Activated T-cell treated with anti-CD3 and anti-CD28 coated beads, Interleukin-2, amount 50 U/mL, for 1 hour (primary cell): ENCODE measurements at regions not wholly inside any gene's neighbourhood (a gene's known extent, or its start where the extent isn't known, plus 50 kb on each side); places are given as distances from the start of the nearest gene placed in this dataset.

Experiments used
- DNase-seq: peaks from one replicate; pipeline ENCODE4 v3.0.0-alpha.2; 2020

DNA sequence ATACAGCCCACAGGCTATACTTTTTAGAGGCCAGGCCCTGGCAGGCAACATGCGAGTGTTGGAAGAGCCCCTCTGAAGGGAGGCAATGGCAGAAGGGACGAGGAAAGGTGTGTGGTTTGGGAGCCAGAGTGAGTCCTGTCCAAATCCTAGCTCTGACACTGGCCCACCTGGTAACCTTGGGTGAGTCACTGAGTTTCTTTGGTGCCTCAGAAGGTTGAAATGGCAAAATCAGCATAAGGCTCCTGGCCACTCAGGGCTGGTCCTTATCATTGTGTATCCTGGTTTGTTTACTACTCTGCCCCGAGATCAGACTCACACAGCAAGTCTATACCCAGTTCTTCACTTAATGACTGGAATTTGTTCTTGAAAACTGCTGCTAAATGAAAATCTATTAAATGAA, 71.4 kb upstream of the TLE3 start:
- no peak for DNase-seq

DNA sequence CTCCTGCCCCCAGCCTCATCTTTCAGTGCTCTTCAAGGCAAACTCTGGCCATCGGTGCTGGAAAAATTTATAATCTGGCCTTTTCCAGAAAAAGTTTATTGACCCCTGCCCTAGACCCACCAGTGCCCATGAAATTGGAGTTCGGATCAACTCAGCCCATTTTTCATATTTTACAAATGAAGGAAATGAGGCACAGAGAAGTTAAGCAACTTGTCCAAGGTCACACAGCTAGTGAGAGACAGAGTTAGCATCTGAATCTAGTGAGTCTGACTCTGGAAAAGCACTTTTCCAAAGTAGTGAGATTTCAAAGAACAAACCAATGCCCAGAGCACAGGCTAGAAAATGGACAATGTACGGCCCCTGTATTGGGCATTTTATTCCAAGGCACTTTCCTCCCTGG, 69.4 kb upstream of the TLE3 start:
- no peak for DNase-seq

DNA sequence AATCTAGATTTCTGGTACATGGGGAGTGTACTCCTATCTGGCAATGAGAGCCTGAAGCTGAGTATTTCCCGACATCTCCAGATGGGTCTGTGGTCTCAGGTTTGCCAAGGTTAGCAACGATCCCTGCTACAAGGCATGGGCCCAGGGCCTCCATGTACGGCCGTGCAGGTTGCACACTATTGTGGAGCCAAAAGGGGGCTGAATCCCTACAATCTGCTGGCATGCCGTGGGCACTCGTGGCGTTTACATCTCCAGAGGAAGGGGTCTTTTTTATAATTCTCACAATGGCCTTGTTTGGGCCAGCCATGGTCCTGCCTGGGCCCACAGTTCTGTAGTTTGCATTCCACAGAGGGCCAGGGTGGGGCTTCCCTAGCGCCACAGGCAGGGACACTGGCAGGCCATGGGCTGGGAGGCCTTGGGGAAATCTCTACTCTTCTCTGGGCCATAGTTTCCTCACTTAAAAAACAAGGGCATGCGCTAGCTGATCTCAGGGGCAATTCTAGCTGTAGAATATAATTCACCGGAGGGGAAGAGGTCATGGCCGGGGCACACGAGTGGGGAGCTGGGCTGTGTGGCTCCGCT, 68.9 kb upstream of the TLE3 start:
- no peak for DNase-seq

DNA sequence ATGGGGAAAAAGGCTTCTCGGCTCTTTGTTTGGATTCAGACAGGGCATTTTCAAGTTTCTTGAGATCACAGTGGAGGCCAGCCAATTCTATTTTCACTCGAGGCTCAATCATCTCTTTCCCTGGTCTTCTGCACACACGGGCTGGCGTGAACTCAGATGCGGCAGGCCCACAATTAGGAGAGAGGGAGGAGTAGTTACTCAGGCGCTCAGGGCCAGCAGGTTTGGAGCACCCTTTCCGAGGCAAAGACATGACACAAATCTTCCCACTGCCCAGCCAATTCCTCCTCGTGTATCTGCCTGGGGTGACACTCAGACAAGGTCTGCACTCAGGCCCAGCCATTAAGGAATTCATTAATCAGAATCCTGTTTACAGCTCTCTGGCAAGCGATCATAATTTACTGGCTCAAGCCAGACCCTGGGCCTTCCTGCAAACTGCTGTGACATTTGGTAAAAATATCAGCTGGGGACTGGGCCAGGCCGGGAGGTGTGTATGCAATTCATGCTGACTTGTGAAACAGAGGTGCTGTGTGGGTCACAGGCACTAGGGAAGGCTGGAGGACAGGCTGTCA, 68.1 kb upstream of the TLE3 start:
- DNase-seq: no peak

DNA sequence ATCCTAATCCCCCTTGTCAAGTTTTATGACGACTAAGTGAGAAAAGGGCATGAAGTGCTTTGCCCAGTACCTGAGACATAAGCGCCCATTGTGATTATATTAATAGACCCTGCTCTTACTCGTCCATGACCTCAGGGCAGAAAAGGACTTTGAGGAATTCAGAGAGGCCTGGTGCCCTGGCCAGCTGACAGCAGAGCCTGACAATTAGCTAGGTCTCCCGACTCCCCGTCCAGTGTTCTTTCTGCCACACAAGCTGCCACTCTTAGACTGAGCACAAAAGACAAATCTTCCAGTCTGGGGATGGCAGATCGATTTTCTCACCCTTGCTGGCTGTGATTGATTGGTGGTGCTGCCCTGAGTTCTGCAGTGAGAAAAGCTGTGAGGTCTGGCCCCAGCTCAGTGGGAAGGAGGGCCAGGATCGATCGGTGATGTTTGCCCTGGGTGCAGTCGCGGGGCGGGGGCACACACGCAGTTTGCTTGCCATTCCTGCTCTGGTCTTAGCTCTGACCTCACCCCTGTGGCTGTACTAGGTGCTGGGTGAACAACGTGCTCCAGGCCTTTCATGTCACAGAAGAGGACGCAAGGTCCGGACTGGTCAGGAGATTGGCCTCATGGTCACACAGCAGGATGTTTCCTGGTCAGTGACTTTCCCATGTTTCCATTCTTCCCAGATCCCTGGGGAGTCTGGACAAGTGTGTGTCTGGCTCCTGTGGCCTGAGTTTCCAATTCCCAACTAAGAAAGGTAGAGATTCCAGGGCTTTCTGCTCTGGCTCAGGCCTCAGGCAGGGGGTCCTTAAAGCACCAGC, 67.4 kb upstream of the TLE3 start:
- DNase-seq: no peak

DNA sequence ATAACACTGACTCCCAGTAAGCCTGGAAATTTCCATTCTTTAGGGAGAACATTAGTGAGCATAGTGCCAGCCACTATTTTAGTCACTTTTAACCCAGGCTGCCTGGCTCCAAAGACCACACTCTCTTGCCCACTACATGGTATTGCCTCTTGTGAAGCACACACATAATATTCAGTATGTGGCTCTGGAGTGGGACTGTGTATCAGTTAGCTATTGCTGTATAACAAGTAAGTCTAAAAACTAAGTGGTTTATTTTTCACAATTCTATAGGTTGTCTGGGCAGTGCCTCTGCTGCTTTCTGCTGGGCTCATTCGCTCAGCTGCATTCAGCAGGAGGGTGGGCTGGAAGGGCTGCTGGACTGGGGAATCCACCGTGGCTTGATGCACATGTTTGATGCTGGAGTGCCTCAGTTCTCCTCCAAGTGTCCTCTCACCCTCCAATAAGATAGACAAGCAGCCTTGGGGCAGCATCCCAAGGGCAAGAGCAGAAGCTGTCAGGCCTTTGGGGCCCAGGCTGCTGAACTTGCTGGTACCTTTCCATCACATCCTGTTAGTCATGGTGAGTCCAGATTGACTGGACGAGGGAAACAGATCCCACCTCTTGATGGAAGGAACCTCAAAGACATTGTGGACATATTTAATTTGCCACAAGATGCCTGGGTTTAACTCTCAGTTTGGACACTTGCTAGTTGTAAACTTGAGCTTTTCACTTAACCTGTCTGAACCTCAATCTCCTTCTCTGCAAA, 66.6 kb upstream of the TLE3 start:
- DNase-seq: no peak

DNA sequence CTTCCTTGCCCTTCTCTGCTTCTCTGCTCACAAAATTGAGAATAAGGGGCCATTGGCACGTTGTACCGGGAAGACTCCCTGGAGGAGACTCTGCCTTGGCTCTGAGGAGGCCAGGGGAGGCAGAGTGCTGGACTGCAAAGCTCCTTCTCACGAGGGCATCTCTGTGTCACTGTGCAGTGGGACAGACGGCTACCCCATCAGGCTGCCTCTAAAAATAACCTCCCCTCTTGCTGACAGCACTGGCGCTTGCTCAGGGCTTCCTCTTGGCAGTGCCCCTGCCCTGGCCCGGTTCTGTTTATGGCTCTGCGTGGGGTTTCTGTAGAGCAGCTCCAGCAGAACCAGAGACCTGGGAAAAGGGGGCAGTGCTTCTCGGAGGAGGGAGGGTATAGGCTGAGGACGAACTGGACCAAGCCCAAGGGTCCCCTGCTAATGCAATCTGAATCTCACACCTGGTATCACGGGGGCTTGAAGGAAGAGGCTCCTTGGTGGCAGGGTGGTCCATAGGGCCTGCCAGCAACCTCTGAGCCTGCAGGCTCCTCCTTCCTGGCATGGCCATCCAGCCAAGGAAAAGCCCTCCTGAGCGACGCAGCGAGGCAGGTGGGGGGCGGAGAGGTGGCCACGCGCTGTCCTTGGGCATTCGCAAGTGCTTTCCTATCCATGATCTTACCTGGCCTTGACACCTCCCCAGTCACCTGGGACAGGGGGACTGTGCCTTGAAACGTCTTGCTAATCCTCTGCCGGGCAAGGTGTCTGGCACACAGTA, 63.3 kb upstream of the TLE3 start:
- DNase-seq: no peak

DNA sequence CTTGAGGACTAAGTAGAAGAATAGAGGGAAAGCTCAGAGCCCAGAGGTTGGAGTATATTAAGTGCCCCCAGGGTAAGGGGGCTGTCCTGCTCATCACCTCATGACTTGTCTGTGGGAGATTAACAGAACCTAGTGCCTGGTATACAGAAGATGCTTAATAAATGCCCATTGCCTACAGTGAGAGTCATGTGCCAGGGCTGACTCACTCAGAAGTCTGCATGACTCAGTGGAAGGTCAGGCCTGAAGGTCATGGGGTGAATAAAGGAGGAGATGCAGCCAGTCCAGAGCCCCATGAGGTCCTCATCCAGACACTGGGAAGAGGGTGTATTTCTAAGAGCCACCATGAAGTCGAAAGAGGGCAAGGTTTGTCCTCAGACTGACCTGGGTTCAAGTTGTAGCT, 62.5 kb upstream of the TLE3 start:
- DNase-seq: no peak

DNA sequence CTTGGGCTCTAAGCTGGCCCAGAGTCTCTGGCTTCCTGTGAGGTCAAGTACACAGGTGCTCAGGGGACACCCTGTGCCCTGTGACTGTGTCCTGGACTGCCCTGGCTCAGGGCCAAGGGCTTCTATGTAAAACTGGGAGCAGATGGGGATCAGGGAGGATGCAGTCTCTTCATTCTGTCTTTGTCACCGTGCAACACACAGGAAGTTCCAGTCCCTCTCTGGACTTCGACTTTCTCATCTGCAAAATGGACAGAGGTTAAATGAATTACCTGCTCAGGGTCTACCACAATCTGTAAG, 61.9 kb upstream of the TLE3 start:
- DNase-seq: no peak

DNA sequence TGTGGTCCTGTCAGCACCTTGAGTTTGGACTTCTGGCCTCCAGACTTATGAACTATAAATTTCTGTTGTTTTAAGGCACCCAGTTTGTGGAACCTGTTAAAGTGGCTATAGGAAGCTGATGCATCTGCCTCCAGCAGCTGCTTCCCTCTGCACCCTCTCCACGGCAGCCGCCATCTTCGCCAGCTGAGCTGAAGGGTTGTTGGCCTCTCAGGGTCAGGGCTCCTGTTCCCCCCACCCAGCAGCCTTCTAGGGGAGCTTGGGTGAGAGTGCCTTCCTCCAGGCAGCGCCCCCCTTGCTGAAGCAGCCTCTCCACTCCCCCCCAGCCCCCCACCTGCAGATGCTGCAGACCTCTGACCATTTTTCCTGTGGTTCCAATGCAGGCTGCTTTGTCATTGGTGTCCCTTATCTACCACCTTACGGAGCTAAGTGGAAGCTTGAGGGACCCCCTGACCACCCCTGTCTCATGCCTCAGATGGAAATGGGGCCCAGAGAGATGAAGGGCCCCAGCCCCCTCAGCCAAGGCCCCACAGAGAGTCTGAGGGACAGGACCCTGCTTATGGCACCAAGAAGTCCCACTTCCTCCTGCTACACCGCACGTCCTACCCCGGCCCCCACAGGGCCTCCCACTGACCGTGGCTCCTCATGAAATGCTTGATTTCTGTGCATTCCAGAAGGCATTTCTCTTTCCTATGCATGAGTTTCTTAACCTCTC, 61.4 kb upstream of the TLE3 start:
- DNase-seq: no peak

DNA sequence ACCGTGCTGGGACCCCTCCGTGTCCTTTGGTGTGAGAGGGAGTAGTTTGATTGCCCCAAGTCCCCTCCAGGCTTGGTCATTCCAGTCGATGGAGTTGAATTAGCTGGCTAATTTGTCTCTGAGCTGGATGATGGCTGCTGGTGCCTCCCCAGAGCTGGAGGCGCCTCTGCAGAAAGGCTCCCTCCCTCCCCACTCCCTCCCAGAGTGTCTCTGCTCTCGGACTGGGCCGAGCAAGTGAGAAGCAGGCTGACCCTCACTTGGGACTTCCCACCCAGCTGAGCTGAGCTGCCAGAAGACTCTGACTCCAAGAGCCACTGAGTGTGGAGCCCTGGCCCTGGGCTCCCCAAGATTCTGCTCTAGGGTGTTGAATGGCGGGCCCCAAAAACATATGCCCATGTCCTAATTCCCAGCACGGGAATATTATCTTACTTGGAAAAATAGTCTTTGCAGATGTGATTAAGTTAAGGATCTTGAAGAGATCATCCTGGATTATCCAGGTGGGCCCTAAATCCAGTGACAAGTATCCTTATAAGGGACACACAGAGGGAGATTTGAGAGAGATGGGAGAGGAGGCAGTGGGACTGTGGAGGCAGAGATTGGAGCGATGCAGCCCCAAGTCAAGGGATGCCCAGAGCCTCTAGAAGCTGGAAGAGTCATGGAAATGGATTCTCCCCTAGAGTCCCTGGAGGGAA, 60.7 kb upstream of the TLE3 start:
- DNase-seq: no peak

DNA sequence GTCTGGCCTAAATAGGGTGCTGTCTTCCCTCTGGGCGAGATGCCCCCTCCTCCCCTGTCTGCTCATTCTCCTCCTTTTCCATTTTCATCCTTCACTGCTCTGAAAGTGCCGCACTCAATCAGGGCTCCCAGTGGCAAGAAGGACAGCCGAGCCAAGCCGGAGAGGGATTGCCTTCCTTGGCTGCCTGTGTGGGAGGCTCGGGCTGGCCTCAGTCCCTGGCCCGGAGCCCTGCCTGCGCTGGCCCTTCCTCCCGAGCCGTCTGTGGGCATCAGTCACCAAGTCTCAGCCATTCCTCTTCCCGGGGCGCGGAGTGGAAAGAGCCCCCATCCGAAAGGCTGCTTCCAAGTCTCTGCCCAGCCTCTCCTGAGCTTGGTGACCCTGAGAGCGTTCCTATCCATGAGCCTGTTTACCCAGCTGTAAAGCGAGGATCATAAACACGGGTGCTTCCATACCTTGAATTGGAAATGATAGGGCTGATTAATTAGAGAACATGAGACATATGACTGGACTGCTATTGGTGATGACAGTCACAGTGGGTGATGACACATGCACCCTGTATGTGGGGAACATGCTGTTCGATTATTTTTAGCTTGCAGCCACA, 59.1 kb upstream of the TLE3 start:
- no peak for DNase-seq

DNA sequence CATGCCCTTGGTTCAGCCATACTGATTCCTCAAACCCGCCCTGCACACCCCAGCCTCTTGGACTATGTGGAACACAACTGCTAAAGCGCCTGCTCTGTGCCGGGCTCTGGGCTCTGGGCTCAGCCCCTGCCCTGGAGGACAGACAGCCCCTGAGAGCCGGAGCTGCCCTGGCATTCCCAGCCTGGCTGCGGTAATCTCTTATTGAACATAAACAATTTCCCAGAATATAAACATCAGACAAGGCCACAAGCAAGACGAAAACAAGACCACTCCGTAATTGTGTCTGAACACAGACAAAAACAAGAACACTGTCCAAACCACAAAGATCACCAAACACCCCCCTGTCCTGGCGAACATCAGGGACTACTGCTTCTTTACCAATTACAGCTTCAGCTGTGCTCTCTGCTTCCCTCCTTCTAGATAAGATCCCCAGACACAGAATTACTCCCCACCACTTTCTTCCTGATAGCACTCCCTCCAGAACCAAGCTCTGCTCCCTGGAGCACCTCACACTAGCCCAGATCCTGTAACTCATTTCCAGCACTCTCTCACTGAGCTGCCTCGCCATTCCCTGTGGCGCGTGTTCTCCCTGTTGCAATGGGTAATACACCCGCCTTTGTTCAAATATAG, 57.1 kb upstream of the TLE3 start:
- no peak for DNase-seq

DNA sequence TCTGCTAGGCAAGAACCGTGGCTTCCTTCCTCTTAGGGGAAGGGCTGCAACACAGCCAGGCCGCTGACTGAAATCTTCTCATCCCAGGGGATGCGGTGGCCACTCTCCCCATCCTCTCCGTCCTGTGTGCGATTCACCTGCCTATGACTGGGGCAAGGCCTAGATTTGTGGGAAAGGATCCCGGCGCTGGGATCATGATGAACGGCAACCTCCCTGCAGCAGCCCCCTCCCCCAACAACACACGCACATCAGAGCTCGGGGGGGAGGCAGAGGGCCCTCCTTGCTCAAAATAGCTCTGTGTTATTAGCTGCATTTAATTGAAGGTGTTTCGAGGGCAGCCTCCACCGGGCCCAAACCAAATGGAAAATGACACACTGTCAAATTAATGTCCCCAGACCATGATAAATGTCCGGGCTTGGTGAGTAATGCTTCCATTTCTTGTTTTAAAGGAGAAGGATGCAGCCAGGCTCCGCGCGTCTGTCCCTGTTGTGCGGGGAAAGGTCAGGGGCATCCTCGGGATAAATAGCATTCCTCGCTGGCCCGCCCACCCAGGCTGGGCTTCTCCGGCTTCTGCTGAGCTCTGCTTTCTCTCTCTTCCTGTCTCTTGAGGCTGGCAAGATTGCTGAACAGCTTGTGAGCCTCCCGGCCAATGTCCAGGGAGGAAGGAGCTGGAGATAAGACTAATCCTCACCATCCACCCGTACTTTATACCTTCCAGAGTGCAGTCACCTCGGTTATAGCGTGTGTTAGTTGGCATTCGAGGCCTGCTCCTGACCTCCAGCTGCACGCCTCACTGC, 56.4 kb upstream of the TLE3 start:
- DNase-seq: no peak

DNA sequence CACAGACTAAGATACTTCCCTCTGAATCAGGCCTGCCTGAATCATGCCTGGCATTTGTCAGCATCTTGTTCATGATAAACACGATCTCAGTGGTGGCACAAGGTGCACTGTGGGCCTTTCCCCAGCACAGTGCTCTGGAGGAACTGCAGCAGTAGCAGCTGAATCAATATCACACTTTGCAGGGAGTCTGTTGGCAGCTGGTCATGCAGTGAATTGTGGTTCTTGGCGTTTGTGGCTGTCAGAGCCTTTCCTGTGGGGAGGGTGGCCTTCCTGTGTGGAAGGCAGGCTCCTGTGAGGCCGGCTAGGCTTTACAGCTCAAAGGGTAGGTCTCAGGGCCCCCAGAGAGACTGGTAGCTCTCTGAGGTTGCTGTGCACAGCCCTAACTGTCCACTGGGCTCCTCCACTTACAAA, 54.4 kb upstream of the TLE3 start:
- no peak for DNase-seq

DNA sequence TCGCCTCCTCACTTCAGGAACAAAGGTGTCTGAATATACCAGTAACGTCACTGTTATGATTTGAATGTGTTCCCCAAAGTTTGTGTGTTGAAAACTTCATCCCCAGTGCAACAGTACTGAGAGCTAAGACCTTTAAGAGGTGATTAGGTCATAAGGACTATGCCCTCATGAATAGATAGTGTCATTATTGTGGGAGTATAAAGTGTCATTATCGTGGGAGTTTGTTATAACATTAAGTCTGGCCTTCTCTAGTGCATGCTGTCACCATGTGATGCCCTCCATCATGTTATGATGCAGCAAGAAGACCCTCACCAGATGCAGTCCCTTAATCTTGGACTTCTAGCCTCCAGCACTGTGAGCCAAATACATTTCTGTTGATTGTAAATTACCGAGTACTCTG, 53.7 kb upstream of the TLE3 start:
- no peak for DNase-seq

DNA sequence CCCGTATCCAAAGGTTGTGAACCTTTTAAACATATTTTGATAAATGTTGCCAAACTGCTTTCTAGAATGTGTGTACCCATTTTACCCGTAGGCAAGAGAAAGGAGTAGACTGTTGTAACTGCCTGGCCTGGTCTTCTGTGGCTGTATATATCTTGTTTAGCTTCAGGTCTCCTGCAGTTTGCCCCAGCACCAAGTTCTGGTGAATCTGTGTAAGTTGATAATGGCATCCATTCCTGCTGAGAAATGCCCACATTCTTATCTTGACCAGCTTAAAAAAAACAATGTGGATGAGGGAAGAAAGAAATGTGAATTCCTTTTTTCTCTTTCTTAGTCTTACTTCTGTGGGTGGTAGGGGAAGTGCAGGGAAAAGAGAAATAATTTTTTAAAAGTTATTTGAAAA, 53.3 kb upstream of the TLE3 start:
- DNase-seq: no peak

DNA sequence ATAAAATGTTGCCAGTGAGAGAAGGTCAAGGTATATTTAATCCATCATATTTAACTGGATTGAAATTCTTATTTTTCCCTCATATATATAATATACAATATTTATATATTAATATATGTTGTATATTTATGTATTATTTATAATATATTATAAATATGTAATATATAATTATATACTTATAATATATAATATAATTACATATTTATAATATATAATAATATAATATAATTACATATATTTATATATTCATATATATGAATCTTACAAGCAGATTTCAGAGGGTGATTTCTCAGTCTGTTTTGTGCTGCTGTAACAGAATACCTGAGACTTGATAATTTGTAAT, 52.7 kb upstream of the TLE3 start:
- DNase-seq: no peak

DNA sequence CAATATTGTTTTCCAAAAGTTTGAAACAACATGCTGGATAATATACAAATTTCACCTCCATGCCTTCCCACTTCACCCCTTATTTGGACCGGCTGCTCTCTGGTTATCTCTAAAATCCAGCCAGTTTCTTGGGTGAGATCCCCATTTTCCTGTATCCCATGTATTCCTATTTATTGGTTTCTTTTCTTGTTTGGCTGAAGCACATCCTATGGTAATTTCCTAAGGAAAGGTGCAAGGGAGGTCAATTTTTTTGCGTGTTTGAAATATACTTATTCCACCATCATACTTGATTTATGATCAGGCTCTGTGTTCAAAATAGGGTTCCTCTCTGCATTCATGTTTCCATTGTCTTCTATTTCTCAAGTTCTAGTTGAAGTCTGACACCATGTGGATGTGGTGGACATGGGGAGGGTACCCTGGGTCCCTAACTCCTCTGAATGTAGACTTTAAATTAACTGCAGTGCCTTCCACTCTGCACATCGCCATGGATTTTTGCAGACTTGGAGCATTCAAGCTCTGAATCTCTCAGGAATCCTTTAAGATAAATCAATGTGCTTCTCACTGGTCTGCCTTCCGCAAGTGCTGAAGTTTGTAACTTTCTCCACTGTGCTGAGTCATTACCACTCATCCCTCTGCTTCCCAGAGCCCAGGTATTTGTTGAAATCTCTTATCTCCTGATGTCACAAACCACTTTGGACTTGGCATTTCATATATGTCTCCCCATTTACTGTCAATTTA, 52.1 kb upstream of the TLE3 start:
- no peak for DNase-seq

DNA sequence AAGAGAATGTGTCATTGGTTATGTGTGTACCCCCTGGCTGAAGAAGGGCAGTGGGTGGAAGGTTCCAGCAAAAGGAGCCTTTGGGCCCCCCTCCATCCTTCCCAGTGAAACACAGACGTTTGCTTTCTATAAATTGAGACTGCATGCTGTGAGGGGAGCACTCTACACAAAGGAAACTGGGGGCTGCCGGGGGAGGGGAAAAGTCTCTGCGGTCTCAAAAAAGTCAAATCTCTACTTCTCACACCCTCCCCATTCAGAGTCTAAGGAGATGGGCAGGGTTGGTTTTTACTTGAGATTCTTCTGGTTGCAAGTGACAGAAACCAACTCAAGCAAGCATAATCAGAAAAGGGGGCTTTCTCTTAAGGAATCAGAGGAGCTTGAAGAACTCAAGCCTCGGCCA, 50.1 kb upstream of the TLE3 start:
- DNase-seq: no peak
